Karpas-422 (cell line): ENCODE measurements at regions not wholly inside any gene's neighbourhood (a gene's known extent, or its start where the extent isn't known, plus 50 kb on each side); places are given as distances from the start of the nearest gene placed in this dataset.
"Not testable (repeated sequence)": the region's sequence is repeated elsewhere in the genome, so short reads cannot be mapped to it uniquely, and the experiment has no call there.

ENCODE experiments used
- DNase-seq: peaks from one replicate; pipeline ENCODE4 v3.0.0-alpha.2; 2015
- H2AFZ ChIP-seq: fragments of 200-600 bp; sonication (generic); 2 replicates; pipeline ENCODE4 v1.6.1; 2014; ENCODE audit warnings: antibody characterized with exemption, low read length, mixed read lengths
- H3K27ac ChIP-seq: fragments of 200-600 bp; sonication (generic); 2 replicates; pipeline ENCODE4 v1.5.1; 2014; ENCODE audit warnings: mild to moderate bottlenecking, low read length, moderate library complexity
- H3K27me3 ChIP-seq: fragments of 200-600 bp; sonication (generic); 2 replicates; pipeline ENCODE4 v1.6.1; 2014; ENCODE audit warnings: low read length, mixed read lengths
- H3K36me3 ChIP-seq: fragments of 200-600 bp; sonication (generic); 2 replicates; pipeline ENCODE4 v1.6.1; 2014; ENCODE audit warnings: low read length, mixed read lengths; ENCODE audit not compliant: insufficient read depth
- H3K4me1 ChIP-seq: fragments of 200-600 bp; sonication (generic); 2 replicates; pipeline ENCODE4 v1.6.1; 2014; ENCODE audit warnings: mild to moderate bottlenecking, low read length, mixed read lengths
- H3K4me2 ChIP-seq: fragments of 200-600 bp; sonication (generic); 2 replicates; pipeline ENCODE4 v1.6.1; 2014; ENCODE audit warnings: low read length, low read depth, mild to moderate bottlenecking; ENCODE audit not compliant: poor library complexity, severe bottlenecking
- H3K4me3 ChIP-seq: fragments of 200-600 bp; sonication (generic); 2 replicates; pipeline ENCODE4 v1.5.1; 2014; ENCODE audit warnings: mild to moderate bottlenecking, antibody characterized with exemption, low read length, mixed read lengths
- H3K79me2 ChIP-seq: fragments of 200-600 bp; sonication (generic); 2 replicates; pipeline ENCODE4 v1.6.1; 2014; ENCODE audit warnings: mild to moderate bottlenecking, low read length, mixed read lengths
- H3K9ac ChIP-seq: fragments of 200-600 bp; sonication (generic); 2 replicates; pipeline ENCODE4 v1.6.0; 2014; ENCODE audit warnings: low read length
- H3K9me2 ChIP-seq: fragments of 200-600 bp; sonication (generic), shearing (Covaris generic); replicated peaks from 2 replicates; pipeline ENCODE4 v1.6.0; 2014; ENCODE audit warnings: mild to moderate bottlenecking, low read length, moderate library complexity; ENCODE audit not compliant: insufficient read depth
- H3K9me3 ChIP-seq: fragments of 300-700, 200-600 bp; sonication (generic); 2 replicates; pipeline ENCODE4 v1.6.1; 2014; ENCODE audit warnings: low read length, mixed read lengths
- H4K20me1 ChIP-seq: fragments of 200-600 bp; sonication (generic); 2 replicates; pipeline ENCODE4 v1.6.1; 2014; ENCODE audit warnings: mild to moderate bottlenecking, antibody characterized with exemption, low read length, low read depth; ENCODE audit not compliant: insufficient read depth

GRCh38 chr5:8831251-8831650 is 714.6 kb downstream of the SEMA5A start:
- no peaks in the 10 kb centered on the region for H3K79me2 ChIP-seq
- H4K20me1 ChIP-seq, result no peaks in the 10 kb centered on the region
- no peak overlapping the region for H3K27ac ChIP-seq
- H2AFZ ChIP-seq, result no peak overlapping the region
- no peak overlapping the region for H3K4me2 ChIP-seq
- no peak overlapping the region for H3K4me3 ChIP-seq
- H3K9ac ChIP-seq, result no peak overlapping the region
- H3K9me2 ChIP-seq, result no peaks in the 10 kb centered on the region
- peaks cover 5% of the 10 kb centered on the region; the same call in 1 of the 2 replicates for H3K9me3 ChIP-seq
- no peaks in the 10 kb centered on the region for H3K27me3 ChIP-seq
- H3K36me3 ChIP-seq, result no peaks in the 10 kb centered on the region
- DNase-seq, result no peak
- no peaks in the 10 kb centered on the region for H3K4me1 ChIP-seq

- Histone ChIP-seq H4K20me1 (no peaks in the 10 kb centered on the region), H3K9me3 (peaks cover 5% of the 10 kb centered on the region; the same call in 1 of the 2 replicates), H3K27ac (no peak overlapping the region), H3K4me2 (no peak overlapping the region), H3K36me3 (no peaks in the 10 kb centered on the region), H3K4me3 (no peak overlapping the region), H3K4me1 (no peaks in the 10 kb centered on the region), H3K9ac (no peak overlapping the region), H3K27me3 (no peaks in the 10 kb centered on the region), H3K79me2 (no peaks in the 10 kb centered on the region), H2AFZ (no peak overlapping the region), H3K9me2 (no peaks in the 10 kb centered on the region)
- DNase-seq, result no peak
Measured at GRCh38 chr5:8831854-8832253, 714.0 kb downstream of the SEMA5A start.

GRCh38 chr5:8839361-8840055 is 706.4 kb downstream of the SEMA5A start:
- no peak for DNase-seq
- Histone ChIP-seq H2AFZ (no peak overlapping the region), H3K9me3 (peaks cover 10% of the 10 kb centered on the region; the same call in 1 of the 2 replicates), H3K27ac (no peak overlapping the region), H3K9me2 (no peaks in the 10 kb centered on the region), H3K27me3 (no peaks in the 10 kb centered on the region), H3K4me3 (no peak overlapping the region), H4K20me1 (no peaks in the 10 kb centered on the region), H3K36me3 (no peaks in the 10 kb centered on the region), H3K4me2 (no peak overlapping the region), H3K79me2 (no peaks in the 10 kb centered on the region), H3K9ac (no peak overlapping the region), H3K4me1 (no peaks in the 10 kb centered on the region)

GRCh38 chr5:8840237-8840636 is 705.6 kb downstream of the SEMA5A start:
- Histone ChIP-seq H3K27me3 (no peaks in the 10 kb centered on the region), H3K4me2 (no peak overlapping the region), H3K4me3 (no peak overlapping the region), H3K27ac (no peak overlapping the region), H3K36me3 (no peaks in the 10 kb centered on the region), H3K9me2 (no peaks in the 10 kb centered on the region), H3K9ac (no peak overlapping the region), H3K79me2 (no peaks in the 10 kb centered on the region), H2AFZ (no peak overlapping the region), H3K9me3 (peaks cover 10% of the 10 kb centered on the region; the same call in 1 of the 2 replicates), H3K4me1 (no peaks in the 10 kb centered on the region), H4K20me1 (no peaks in the 10 kb centered on the region)
- no peak for DNase-seq

- H3K27me3 ChIP-seq, H3K9me3 ChIP-seq, H3K4me3 ChIP-seq, H3K9ac ChIP-seq, H3K4me1 ChIP-seq, H3K27ac ChIP-seq, H3K4me2 ChIP-seq, H3K9me2 ChIP-seq, H2AFZ ChIP-seq, H3K79me2 ChIP-seq, H3K36me3 ChIP-seq, H4K20me1 ChIP-seq, DNase-seq: not testable (repeated sequence)
Measured at GRCh38 chr5:8840746-8841145, 705.1 kb downstream of the SEMA5A start.

- peaks cover 10% of the 10 kb centered on the region; the same call in 1 of the 2 replicates for H3K9me3 ChIP-seq
- H3K4me1 ChIP-seq, result no peaks in the 10 kb centered on the region
- no peaks in the 10 kb centered on the region for H4K20me1 ChIP-seq
- H3K4me3 ChIP-seq, result no peak overlapping the region
- H3K79me2 ChIP-seq, result no peaks in the 10 kb centered on the region
- H3K36me3 ChIP-seq, result no peaks in the 10 kb centered on the region
- no peak overlapping the region for H2AFZ ChIP-seq
- no peaks in the 10 kb centered on the region for H3K27me3 ChIP-seq
- no peak overlapping the region for H3K27ac ChIP-seq
- no peaks in the 10 kb centered on the region for H3K9me2 ChIP-seq
- no peak overlapping the region for H3K9ac ChIP-seq
- no peak overlapping the region for H3K4me2 ChIP-seq
- no peak for DNase-seq
Measured at GRCh38 chr5:8842971-8843551, 702.8 kb downstream of the SEMA5A start.

GRCh38 chr5:8843771-8844170 is 702.1 kb downstream of the SEMA5A start:
- H2AFZ ChIP-seq, result no peak overlapping the region
- H3K9me2 ChIP-seq, result no peaks in the 10 kb centered on the region
- no peaks in the 10 kb centered on the region for H3K36me3 ChIP-seq
- H3K9me3 ChIP-seq, result peaks cover 10% of the 10 kb centered on the region; the same call in 1 of the 2 replicates
- DNase-seq, result no peak
- H4K20me1 ChIP-seq, result no peaks in the 10 kb centered on the region
- no peaks in the 10 kb centered on the region for H3K79me2 ChIP-seq
- no peak overlapping the region for H3K4me2 ChIP-seq
- no peak overlapping the region for H3K9ac ChIP-seq
- H3K4me3 ChIP-seq, result no peak overlapping the region
- no peak overlapping the region for H3K27ac ChIP-seq
- no peaks in the 10 kb centered on the region for H3K4me1 ChIP-seq
- no peaks in the 10 kb centered on the region for H3K27me3 ChIP-seq

GRCh38 chr5:8844206-8844605 is 701.7 kb downstream of the SEMA5A start:
- peaks cover 10% of the 10 kb centered on the region; the same call in 1 of the 2 replicates for H3K9me3 ChIP-seq
- DNase-seq, result no peak
- no peaks in the 10 kb centered on the region for H3K79me2 ChIP-seq
- H3K27ac ChIP-seq, result no peak overlapping the region
- no peaks in the 10 kb centered on the region for H3K4me1 ChIP-seq
- H3K27me3 ChIP-seq, result no peaks in the 10 kb centered on the region
- H3K9me2 ChIP-seq, result 0 out of 2 replicates have a peak, but pooled peaks cover 2% of the 10 kb centered on the region
- no peak overlapping the region for H2AFZ ChIP-seq
- H4K20me1 ChIP-seq, result no peaks in the 10 kb centered on the region
- H3K4me2 ChIP-seq, result no peak overlapping the region
- H3K4me3 ChIP-seq, result no peak overlapping the region
- no peaks in the 10 kb centered on the region for H3K36me3 ChIP-seq
- no peak overlapping the region for H3K9ac ChIP-seq
